OCI-LY1 (cell line): ENCODE measurements at regions not wholly inside any gene's neighbourhood (a gene's known extent, or its start where the extent isn't known, plus 50 kb on each side); places are given as distances from the start of the nearest gene placed in this dataset.
A peak's percentile ranks its signal among the peaks of the same experiment; 100 is the strongest.

Experiments used
- H2AFZ ChIP-seq: fragments of 200-600 bp; sonication (generic), shearing (Covaris generic); 2 replicates; pipeline ENCODE4 v1.6.0; 2014; ENCODE audit warnings: antibody characterized with exemption, mild to moderate bottlenecking, low read length
- H3F3A ChIP-seq: fragments of 200-600 bp; sonication (generic), shearing (Covaris generic); 2 replicates; pipeline ENCODE4 v1.6.0; 2014; ENCODE audit warnings: mild to moderate bottlenecking, antibody characterized with exemption, low read length, moderate library complexity; ENCODE audit not compliant: insufficient read depth
- H3K27ac ChIP-seq: fragments of 200-600 bp; sonication (generic); 2 replicates; pipeline ENCODE4 v1.5.1; 2014; ENCODE audit warnings: low read length, mixed run types, mild to moderate bottlenecking, low read depth; ENCODE audit not compliant: poor library complexity, severe bottlenecking
- H3K27me3 ChIP-seq: fragments of 200-600 bp; sonication (generic); 2 replicates; pipeline ENCODE4 v1.6.0; 2014; ENCODE audit warnings: antibody characterized with exemption, mild to moderate bottlenecking, low read length, moderate library complexity; ENCODE audit not compliant: insufficient read depth
- H3K36me3 ChIP-seq: fragments of 200-600 bp; sonication (generic); 2 replicates; pipeline ENCODE4 v1.6.1; 2014; ENCODE audit warnings: mild to moderate bottlenecking, antibody characterized with exemption, low read length, moderate library complexity, mixed read lengths; ENCODE audit not compliant: insufficient read depth
- H3K4me1 ChIP-seq: fragments of 200-600 bp; sonication (generic); 2 replicates; pipeline ENCODE4 v1.5.1; 2014; ENCODE audit warnings: mild to moderate bottlenecking, low read length, moderate library complexity; ENCODE audit not compliant: insufficient read depth, severe bottlenecking
- H3K4me2 ChIP-seq: fragments of 200-600 bp; sonication (generic), shearing (Covaris generic); 2 replicates; pipeline ENCODE4 v1.6.1; 2014; ENCODE audit warnings: low read length
- H3K4me3 ChIP-seq: fragments of 200-600 bp; sonication (generic); 2 replicates; pipeline ENCODE4 v1.5.1; 2014; ENCODE audit warnings: low read length, low read depth, mild to moderate bottlenecking, mixed read lengths; ENCODE audit not compliant: poor library complexity, severe bottlenecking
- H3K79me2 ChIP-seq: fragments of 200-600 bp; shearing (Covaris generic); 2 replicates; pipeline ENCODE4 v1.6.1; 2016; ENCODE audit warnings: mixed run types, low read length, mixed read lengths; ENCODE audit not compliant: insufficient read depth
- H3K9ac ChIP-seq: fragments of 200-600 bp; sonication (generic), shearing (Covaris generic); 2 replicates; pipeline ENCODE4 v1.6.1; 2014; ENCODE audit warnings: mild to moderate bottlenecking, low read length, mixed read lengths
- H3K9me2 ChIP-seq: fragments of 200-600 bp; sonication (generic), shearing (Covaris generic); 2 replicates; pipeline ENCODE4 v1.6.1; 2014; ENCODE audit warnings: low read depth, mild to moderate bottlenecking, low read length, mixed read lengths
- H3K9me3 ChIP-seq: fragments of 200-600 bp; shearing (Covaris generic); 2 replicates; pipeline ENCODE4 v1.6.1; 2014; ENCODE audit warnings: low read length, mixed read lengths
- H4K20me1 ChIP-seq: fragments of 200-600 bp; sonication (generic), shearing (Covaris generic); 2 replicates; pipeline ENCODE4 v1.6.0; 2016; ENCODE audit warnings: mild to moderate bottlenecking, low read length; ENCODE audit not compliant: insufficient read depth
- EZH2 ChIP-seq: fragments of 200-600 bp; sonication (generic), shearing (Covaris generic); IDR thresholded peaks from 2 replicates; pipeline ENCODE4 v1.8.0; 2017; ENCODE audit warnings: borderline replicate concordance, mixed run types, mild to moderate bottlenecking, antibody characterized with exemption, low read length, moderate library complexity, mixed read lengths
- TF ChIP-seq, protein P1 (sequence below): fragments of 200-600 bp; sonication (generic), shearing (Covaris generic); IDR thresholded peaks from 2 replicates; pipeline ENCODE4 v1.5.1; 2017; ENCODE audit warnings: mild to moderate bottlenecking, antibody characterized with exemption, low read length, moderate library complexity, mixed read lengths

DNA sequence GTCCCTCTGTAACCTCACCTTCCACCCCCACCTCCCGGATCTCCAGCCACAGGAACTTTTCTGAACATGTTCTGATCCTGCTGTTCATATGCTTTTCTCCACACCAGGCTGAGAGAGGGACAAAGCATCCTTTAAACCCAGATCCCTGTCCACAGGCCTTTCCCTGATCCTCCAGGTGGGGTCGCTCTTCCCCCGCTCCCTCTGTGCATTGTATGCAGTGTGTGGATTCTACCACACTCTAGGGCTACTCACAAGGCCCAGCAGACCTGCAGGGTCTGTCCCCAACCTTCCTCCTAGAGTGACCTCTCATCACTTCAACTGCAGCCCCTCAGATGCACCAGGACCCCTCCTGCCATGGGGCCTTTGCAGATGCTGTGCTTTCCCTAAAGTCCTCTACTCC lies 1200.6 kb downstream of the UQCRFS1 start:
- H4K20me1 ChIP-seq = no peaks in the 10 kb centered on the region
- no peaks in the 10 kb centered on the region for H3F3A ChIP-seq
- H3K27ac ChIP-seq = no peak overlapping the region
- no peak overlapping the region for H2AFZ ChIP-seq
- H3K4me3 ChIP-seq = no peak overlapping the region
- no peaks in the 10 kb centered on the region for H3K4me1 ChIP-seq
- H3K36me3 ChIP-seq = no peaks in the 10 kb centered on the region
- no peaks in the 10 kb centered on the region for H3K27me3 ChIP-seq
- no peak overlapping the region for H3K9ac ChIP-seq
- no peaks in the 10 kb centered on the region for H3K79me2 ChIP-seq
- H3K9me2 ChIP-seq = no peaks in the 10 kb centered on the region
- H3K4me2 ChIP-seq = no peak overlapping the region
- no peaks in the 10 kb centered on the region for H3K9me3 ChIP-seq
- TF ChIP-seq EZH2 = no peak
- TF ChIP-seq, protein P1, sequence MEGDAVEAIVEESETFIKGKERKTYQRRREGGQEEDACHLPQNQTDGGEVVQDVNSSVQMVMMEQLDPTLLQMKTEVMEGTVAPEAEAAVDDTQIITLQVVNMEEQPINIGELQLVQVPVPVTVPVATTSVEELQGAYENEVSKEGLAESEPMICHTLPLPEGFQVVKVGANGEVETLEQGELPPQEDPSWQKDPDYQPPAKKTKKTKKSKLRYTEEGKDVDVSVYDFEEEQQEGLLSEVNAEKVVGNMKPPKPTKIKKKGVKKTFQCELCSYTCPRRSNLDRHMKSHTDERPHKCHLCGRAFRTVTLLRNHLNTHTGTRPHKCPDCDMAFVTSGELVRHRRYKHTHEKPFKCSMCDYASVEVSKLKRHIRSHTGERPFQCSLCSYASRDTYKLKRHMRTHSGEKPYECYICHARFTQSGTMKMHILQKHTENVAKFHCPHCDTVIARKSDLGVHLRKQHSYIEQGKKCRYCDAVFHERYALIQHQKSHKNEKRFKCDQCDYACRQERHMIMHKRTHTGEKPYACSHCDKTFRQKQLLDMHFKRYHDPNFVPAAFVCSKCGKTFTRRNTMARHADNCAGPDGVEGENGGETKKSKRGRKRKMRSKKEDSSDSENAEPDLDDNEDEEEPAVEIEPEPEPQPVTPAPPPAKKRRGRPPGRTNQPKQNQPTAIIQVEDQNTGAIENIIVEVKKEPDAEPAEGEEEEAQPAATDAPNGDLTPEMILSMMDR = peak; percentile 55

DNA sequence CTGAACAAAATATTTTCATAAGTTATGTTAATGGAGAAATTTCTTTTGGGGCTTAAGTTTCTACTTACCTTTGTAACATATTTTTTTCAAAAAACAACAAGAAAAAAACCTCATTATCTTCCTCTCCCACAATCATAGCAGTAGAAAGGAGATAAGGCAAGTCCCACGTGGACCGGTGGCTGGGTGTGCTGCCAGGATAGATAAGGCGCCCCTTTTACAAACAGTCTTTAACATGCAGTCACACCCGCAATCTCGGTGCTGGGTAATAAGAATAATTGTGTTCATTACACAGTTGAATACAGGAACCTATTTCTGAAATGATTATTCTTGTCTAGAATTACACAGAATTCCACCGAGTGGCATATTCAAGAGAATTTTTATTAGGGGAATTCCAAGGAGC lies 1202.3 kb downstream of the UQCRFS1 start:
- H3K27me3 ChIP-seq = no peaks in the 10 kb centered on the region
- no peak overlapping the region for H3K4me2 ChIP-seq
- no peak overlapping the region for H3K9ac ChIP-seq
- H3K4me1 ChIP-seq = no peaks in the 10 kb centered on the region
- H3K79me2 ChIP-seq = no peaks in the 10 kb centered on the region
- no peak overlapping the region for H3K27ac ChIP-seq
- no peak overlapping the region for H3K4me3 ChIP-seq
- H3K9me3 ChIP-seq = no peaks in the 10 kb centered on the region
- no peak for TF ChIP-seq EZH2
- TF ChIP-seq, protein P1 = no peak
- no peaks in the 10 kb centered on the region for H3F3A ChIP-seq
- H2AFZ ChIP-seq = no peak overlapping the region
- no peaks in the 10 kb centered on the region for H4K20me1 ChIP-seq
- no peaks in the 10 kb centered on the region for H3K9me2 ChIP-seq
- H3K36me3 ChIP-seq = no peaks in the 10 kb centered on the region

DNA sequence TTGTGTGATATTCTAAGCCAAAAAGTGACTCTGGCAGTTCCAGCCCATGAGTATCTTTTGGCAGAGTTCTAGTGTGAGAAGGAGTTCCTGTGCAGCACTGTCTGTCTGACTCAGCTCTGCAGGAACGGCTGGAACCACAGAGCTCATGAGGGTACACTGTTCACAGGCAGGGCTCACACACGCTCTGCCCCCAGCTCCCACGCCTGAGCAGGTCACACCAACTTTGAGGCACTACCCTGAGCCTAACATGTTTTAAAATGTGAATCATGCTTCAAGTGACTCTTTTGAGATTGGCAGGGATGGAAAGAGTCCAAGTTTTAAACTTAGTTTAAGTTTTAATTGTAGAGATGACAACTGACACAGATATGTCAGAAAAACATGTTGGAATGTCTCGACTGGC lies 1203.3 kb downstream of the UQCRFS1 start:
- H3K27ac ChIP-seq = no peak overlapping the region
- no peaks in the 10 kb centered on the region for H3K9me3 ChIP-seq
- H3K79me2 ChIP-seq = no peaks in the 10 kb centered on the region
- no peaks in the 10 kb centered on the region for H3K36me3 ChIP-seq
- H3K4me1 ChIP-seq = no peaks in the 10 kb centered on the region
- no peak overlapping the region for H3K4me3 ChIP-seq
- no peak overlapping the region for H3K9ac ChIP-seq
- H2AFZ ChIP-seq = no peak overlapping the region
- no peaks in the 10 kb centered on the region for H3K9me2 ChIP-seq
- H3K27me3 ChIP-seq = no peaks in the 10 kb centered on the region
- no peaks in the 10 kb centered on the region for H4K20me1 ChIP-seq
- H3F3A ChIP-seq = no peaks in the 10 kb centered on the region
- TF ChIP-seq, protein P1 = no peak
- no peak for TF ChIP-seq EZH2
- no peak overlapping the region for H3K4me2 ChIP-seq
